ENCODE measurements at regions not wholly inside any gene's neighbourhood (a gene's known extent, or its start where the extent isn't known, plus 50 kb on each side); places are given as distances from the start of the nearest gene placed in this dataset.
A peak's percentile ranks its signal among the peaks of the same experiment; 100 is the strongest.

- Mint-ChIP-seq H3K27ac (peak overlapping the region; percentile 58), H3K4me1 (peaks cover 24% of the 10 kb centered on the region), H3K36me3 (no peaks in the 10 kb centered on the region), H3K4me3 (no peak overlapping the region), H3K27me3 (ENCODE audit: low read depth) (no peaks in the 10 kb centered on the region), H3K9me3 (no peaks in the 10 kb centered on the region)
- TF ChIP-seq CTCF (IDR thresholded peaks at IDR 0.05; ENCODE audit: unreplicated experiment): no peak
- no peak for DNase-seq (ENCODE audit: low spot score in 2 of 2, unreplicated experiment in 2 of 2)
Observed at GRCh38 chr4:20318001-20318908, 66.5 kb downstream of the SLIT2 start.

GRCh38 chr4:20318909-20319277 is 67.2 kb downstream of the SLIT2 start:
- TF ChIP-seq CTCF (IDR thresholded peaks at IDR 0.05; ENCODE audit: unreplicated experiment): no peak
- DNase-seq (ENCODE audit: low spot score in 2 of 2, unreplicated experiment in 2 of 2): no peak
- Mint-ChIP-seq H3K27ac (no peak overlapping the region), H3K27me3 (ENCODE audit: low read depth) (no peaks in the 10 kb centered on the region), H3K4me3 (no peak overlapping the region), H3K9me3 (no peaks in the 10 kb centered on the region), H3K4me1 (peaks cover 24% of the 10 kb centered on the region), H3K36me3 (no peaks in the 10 kb centered on the region)

DNA sequence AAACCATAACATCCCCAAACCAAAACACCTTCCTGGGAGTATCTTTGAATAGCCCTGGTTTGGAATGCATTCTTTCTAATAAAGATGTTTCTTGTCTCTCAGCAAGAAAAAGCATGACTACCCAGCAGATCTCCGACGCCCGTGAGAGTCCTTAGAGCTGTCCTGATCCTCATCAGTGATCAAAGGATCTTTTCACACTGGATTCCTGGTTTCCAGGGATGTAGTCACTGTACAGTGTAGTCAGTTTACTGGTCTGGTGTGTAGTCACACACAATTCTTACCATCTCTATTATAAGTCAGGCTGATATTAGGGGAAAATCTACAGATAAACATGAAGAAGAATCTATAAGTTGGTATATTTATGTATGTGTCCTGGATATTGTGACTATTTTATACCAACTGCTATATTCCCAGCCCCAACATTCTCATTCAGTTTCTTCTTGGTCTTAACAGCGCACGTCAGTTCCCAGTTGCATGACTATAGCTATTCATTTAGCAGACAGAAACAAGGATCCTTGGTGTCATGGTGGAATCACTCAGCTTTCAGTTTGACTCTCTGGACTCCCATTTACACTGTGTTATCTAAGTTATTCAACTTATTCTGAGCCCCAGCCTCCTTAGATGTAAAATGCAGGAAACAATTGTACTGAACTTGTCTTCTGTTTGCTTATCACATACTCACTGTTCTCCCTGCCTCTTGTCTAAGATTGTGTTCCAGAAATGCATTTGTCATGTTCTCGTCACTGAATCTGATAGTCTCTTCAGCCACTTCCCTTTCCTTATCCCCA is 68.3 kb downstream of the SLIT2 start:
- Mint-ChIP-seq H3K4me3 (no peak overlapping the region), H3K36me3 (no peaks in the 10 kb centered on the region), H3K4me1 (peaks cover 25% of the 10 kb centered on the region), H3K9me3 (no peaks in the 10 kb centered on the region), H3K27me3 (ENCODE audit: low read depth) (no peaks in the 10 kb centered on the region), H3K27ac (no peak overlapping the region)
- no peak for TF ChIP-seq CTCF (IDR thresholded peaks at IDR 0.05; ENCODE audit: unreplicated experiment)
- DNase-seq (ENCODE audit: low spot score in 2 of 2, unreplicated experiment in 2 of 2): no peak

- TF ChIP-seq CTCF (IDR thresholded peaks at IDR 0.05; ENCODE audit: unreplicated experiment): no peak
- no peaks in the 10 kb centered on the region for H3K9me3 Mint-ChIP-seq
- no peak for DNase-seq (ENCODE audit: low spot score in 2 of 2, unreplicated experiment in 2 of 2)
- H3K27me3 Mint-ChIP-seq (ENCODE audit: low read depth): no peaks in the 10 kb centered on the region
- no peak overlapping the region for H3K27ac Mint-ChIP-seq
- no peak overlapping the region for H3K4me3 Mint-ChIP-seq
- peaks cover 28% of the 10 kb centered on the region for H3K4me1 Mint-ChIP-seq
- no peaks in the 10 kb centered on the region for H3K36me3 Mint-ChIP-seq
Observed at GRCh38 chr4:20323991-20324390, 72.3 kb downstream of the SLIT2 start.

- no peak for TF ChIP-seq CTCF (IDR thresholded peaks at IDR 0.05; ENCODE audit: unreplicated experiment)
- H3K4me1 Mint-ChIP-seq: peaks cover 13% of the 10 kb centered on the region
- no peaks in the 10 kb centered on the region for H3K27me3 Mint-ChIP-seq (ENCODE audit: low read depth)
- no peaks in the 10 kb centered on the region for H3K9me3 Mint-ChIP-seq
- no peak for DNase-seq (ENCODE audit: low spot score in 2 of 2, unreplicated experiment in 2 of 2)
- H3K4me3 Mint-ChIP-seq: no peak overlapping the region
- no peaks in the 10 kb centered on the region for H3K36me3 Mint-ChIP-seq
- H3K27ac Mint-ChIP-seq: peak overlapping the region; percentile 5
Observed at GRCh38 chr4:20326460-20326859, 74.8 kb downstream of the SLIT2 start.
